GM12874 (cell line): ENCODE measurements at regions not wholly inside any gene's neighbourhood (a gene's known extent, or its start where the extent isn't known, plus 50 kb on each side); places are given as distances from the start of the nearest gene placed in this dataset.

Source experiments
- TF ChIP-seq, protein P1 (sequence below): IDR thresholded peaks from 2 replicates; pipeline ENCODE4 v1.5.1; 2011; ENCODE audit warnings: low read depth, mild to moderate bottlenecking, control low read depth, low read length, moderate library complexity; ENCODE audit not compliant: insufficient read depth

DNA sequence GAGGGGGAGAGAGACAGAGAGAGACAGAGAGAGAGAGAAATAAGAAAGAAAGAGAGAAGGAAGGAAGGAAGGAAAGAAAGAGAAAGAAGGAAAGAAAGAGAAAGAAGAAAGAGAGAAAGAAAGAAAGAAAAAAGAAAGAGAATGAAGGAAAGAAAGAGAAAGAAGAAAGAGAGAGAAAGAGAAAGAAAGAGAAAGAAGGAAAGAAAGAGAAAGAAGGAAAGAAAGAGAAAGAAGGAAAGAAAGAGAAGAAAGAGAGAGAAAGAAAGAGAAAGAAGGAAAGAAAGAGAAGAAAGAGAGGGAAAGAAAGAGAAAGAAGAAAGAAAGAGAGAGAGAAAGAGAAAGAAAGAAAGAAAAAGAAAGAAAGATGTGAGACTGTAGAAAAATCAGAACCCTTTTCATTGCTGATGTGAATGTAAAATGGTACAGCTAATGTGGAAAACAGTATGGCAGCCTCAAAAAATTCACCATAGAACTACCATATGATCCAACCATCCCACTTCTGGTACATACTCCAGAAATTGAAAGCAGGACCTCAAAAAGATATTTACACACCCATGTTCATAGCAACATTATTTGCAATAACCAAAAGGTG, 203.4 kb upstream of the POU3F3 start:
- TF ChIP-seq, protein P1, sequence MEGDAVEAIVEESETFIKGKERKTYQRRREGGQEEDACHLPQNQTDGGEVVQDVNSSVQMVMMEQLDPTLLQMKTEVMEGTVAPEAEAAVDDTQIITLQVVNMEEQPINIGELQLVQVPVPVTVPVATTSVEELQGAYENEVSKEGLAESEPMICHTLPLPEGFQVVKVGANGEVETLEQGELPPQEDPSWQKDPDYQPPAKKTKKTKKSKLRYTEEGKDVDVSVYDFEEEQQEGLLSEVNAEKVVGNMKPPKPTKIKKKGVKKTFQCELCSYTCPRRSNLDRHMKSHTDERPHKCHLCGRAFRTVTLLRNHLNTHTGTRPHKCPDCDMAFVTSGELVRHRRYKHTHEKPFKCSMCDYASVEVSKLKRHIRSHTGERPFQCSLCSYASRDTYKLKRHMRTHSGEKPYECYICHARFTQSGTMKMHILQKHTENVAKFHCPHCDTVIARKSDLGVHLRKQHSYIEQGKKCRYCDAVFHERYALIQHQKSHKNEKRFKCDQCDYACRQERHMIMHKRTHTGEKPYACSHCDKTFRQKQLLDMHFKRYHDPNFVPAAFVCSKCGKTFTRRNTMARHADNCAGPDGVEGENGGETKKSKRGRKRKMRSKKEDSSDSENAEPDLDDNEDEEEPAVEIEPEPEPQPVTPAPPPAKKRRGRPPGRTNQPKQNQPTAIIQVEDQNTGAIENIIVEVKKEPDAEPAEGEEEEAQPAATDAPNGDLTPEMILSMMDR: no peak

- TF ChIP-seq, protein P1: no peak
Measured at GRCh38 chr2:104654811-104655210, 199.1 kb upstream of the POU3F3 start.

DNA sequence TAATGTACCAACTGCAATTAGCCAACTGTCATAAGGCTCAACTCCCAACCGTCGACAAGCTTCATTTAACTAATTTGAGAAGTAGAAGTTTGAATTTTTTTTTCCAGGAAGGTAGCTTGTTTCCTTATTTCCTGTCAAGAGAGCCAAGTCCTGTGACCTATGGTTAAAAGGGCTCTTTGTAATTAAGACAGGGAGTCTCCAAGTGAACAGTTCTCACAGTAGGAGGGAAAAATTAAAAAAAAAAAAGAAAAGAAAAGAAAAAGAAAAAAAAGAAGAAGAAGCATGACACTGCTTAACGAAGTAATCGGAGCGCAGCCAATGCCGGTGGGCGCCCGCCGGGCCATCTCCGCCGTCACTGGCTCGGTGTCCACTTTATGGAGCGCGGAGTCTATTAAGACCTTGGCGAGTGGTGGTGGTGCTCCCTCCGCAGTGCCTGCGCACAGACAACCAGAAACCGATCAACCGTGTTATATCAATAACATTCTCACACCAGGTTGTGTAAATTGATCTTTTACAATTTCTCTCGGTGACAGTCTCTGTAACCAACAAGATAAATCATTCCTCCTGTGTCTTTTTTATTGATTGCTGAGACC, 197.2 kb upstream of the POU3F3 start:
- TF ChIP-seq, protein P1: no peak

DNA sequence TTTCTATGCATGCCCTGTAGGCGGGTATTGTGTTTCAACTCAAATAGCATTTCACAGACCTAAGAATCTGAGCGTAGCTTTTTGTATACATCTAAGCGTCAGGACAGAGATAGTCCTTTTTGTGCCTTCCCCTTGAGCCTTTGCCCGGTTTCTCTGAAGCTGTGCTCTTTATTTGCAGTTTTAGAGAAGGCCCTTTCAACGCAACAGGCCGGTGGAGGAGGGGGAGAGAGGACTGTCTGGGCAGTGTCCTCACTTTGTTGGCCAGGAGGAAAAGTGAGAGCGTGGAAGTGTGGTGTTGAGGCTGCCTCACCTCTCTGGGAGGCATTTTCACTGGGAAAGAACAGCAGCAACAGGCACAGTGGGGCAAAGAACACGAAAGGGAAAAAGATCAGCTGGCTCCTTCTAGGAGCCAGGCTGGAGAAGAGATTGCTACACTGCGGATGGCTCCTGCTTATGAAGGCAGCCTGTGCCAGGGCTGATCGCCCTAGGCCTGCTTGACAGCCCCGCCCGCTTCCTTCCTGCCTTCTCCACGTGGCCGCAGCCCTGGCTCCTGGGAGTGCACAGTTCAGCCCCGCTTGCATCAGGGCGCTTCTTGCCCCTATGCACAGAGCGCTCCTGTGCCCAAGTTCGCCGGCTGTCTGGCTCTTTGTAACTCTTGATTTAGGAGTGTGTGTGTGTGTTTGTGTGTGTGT, 195.6 kb upstream of the POU3F3 start:
- TF ChIP-seq, protein P1: no peak

GRCh38 chr2:104658904-104659591, 194.9 kb upstream of the POU3F3 start:
- TF ChIP-seq, protein P1: no peak

DNA sequence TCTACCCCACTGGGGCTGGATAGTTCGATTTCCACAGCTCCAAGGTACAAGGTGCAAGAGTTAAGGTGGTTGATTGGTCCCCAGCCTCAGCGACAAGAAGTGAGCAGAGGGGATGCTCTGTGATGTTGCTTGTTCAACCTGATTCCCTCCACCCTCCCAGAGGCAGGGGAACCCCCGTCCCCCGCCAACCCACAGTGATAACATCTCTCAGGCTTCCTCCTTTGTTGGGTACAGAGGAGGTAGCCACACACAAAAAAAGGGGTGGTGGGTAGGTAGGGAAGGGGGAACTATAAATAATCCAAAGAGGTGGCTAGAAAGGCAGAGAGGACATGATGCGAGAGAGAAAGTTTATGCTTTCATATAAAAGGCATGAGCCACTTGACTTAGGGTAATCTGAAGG, 192.9 kb upstream of the POU3F3 start:
- TF ChIP-seq, protein P1: no peak

- TF ChIP-seq, protein P1: no peak
Measured at GRCh38 chr2:104664672-104665071, 189.2 kb upstream of the POU3F3 start.
